IMR-90 (cell line): ENCODE measurements at regions not wholly inside any gene's neighbourhood (a gene's known extent, or its start where the extent isn't known, plus 50 kb on each side); places are given as distances from the start of the nearest gene placed in this dataset.

Source experiments
- ATAC-seq: fragments of 200-7000 bp; cut with Tn5 transposase; 2 replicates; pipeline ENCODE4 v1.9.1; 2020; ENCODE audit warnings: low read depth, mild to moderate bottlenecking, moderate library complexity
- BruUV-seq: library from RNA; stranded (reverse); fragments of 400-500 nt; replicated peaks from 2 replicates; lab custom pipeline; 2021; lab: Mats Ljungman, UMichigan
- CTCF ChIA-PET: fragments of 300-600 bp; formaldehyde crosslinking; extraction: SDS; loops from one replicate; lab custom pipeline; 2021; ENCODE audit warnings: antibody characterized with exemption; lab: Yijun Ruan, JAX
- POLR2A ChIA-PET: fragments of 300-600 bp; sonication (Branson Sonifier 250); formaldehyde crosslinking; loops from one replicate; lab custom pipeline; 2022; ENCODE audit warnings: antibody characterized with exemption; ENCODE audit not compliant: unreplicated experiment; lab: Charles Lee
- DNase-seq: peaks from one replicate; pipeline ENCODE4 v3.0.0; 2013
- H2AFZ ChIP-seq: replicated peaks from 2 replicates; pipeline ENCODE3; 2013; ENCODE audit warnings: low read length, mild to moderate bottlenecking; ENCODE audit not compliant: poor library complexity
- H2AK5ac ChIP-seq: 2 replicates; pipeline ENCODE4 v1.6.1; 2013; ENCODE audit warnings: low read depth, low read length, inconsistent platforms
- H2AK9ac ChIP-seq: replicated peaks from 2 replicates; pipeline ENCODE3; 2013; ENCODE audit warnings: mild to moderate bottlenecking, low read depth, low read length, moderate library complexity; ENCODE audit not compliant: poor library complexity
- H2BK120ac ChIP-seq: 2 replicates; pipeline ENCODE4 v1.6.1; 2013; ENCODE audit warnings: low read depth, low read length, inconsistent platforms
- H2BK15ac ChIP-seq: 3 replicates; pipeline ENCODE4 v1.6.1; 2013; ENCODE audit warnings: low read depth, low read length, inconsistent platforms
- H2BK20ac ChIP-seq: 2 replicates; pipeline ENCODE4 v1.6.1; 2013; ENCODE audit warnings: low read depth, mild to moderate bottlenecking, inconsistent platforms, low read length, moderate library complexity
- H2BK5ac ChIP-seq: 2 replicates; pipeline ENCODE4 v1.6.1; 2013; ENCODE audit warnings: mild to moderate bottlenecking, low read depth, low read length, inconsistent platforms; ENCODE audit not compliant: poor library complexity, severe bottlenecking
- H3K14ac ChIP-seq: replicated peaks from 2 replicates; pipeline ENCODE4 v1.6.1; 2013; ENCODE audit warnings: low read depth, low read length, inconsistent platforms
- H3K18ac ChIP-seq: 2 replicates; pipeline ENCODE4 v1.6.1; 2013; ENCODE audit warnings: low read depth, low read length, control low read depth
- H3K23ac ChIP-seq: 2 replicates; pipeline ENCODE4 v1.6.1; 2013; ENCODE audit warnings: low read depth, low read length, inconsistent platforms
- H3K27ac ChIP-seq: 2 replicates; pipeline ENCODE4 v1.5.1; 2013; ENCODE audit warnings: mild to moderate bottlenecking, control low read depth, low read length; ENCODE audit not compliant: insufficient read depth
- H3K27me3 ChIP-seq: 2 replicates; pipeline ENCODE4 v1.6.1; 2013; ENCODE audit warnings: low read length; ENCODE audit not compliant: control insufficient read depth, insufficient read depth
- H3K36me3 ChIP-seq: 2 replicates; pipeline ENCODE4 v1.6.1; 2013; ENCODE audit warnings: low read length, mixed read lengths; ENCODE audit not compliant: control insufficient read depth, insufficient read depth
- H3K4ac ChIP-seq: 2 replicates; pipeline ENCODE4 v1.6.1; 2013; ENCODE audit warnings: low read depth, low read length, inconsistent platforms
- H3K4me1 ChIP-seq: 2 replicates; pipeline ENCODE4 v1.6.1; 2013; ENCODE audit warnings: low read length, mixed read lengths; ENCODE audit not compliant: control insufficient read depth, insufficient read depth
- H3K4me2 ChIP-seq: 2 replicates; pipeline ENCODE4 v1.6.1; 2013; ENCODE audit warnings: low read depth, mild to moderate bottlenecking, control low read depth, low read length, moderate library complexity
- H3K4me3 ChIP-seq: 2 replicates; pipeline ENCODE4 v1.5.1; 2013; ENCODE audit warnings: low read depth, mild to moderate bottlenecking, control low read depth, low read length, moderate library complexity; ENCODE audit not compliant: insufficient read depth
- H3K56ac ChIP-seq: 2 replicates; pipeline ENCODE4 v1.6.1; 2013; ENCODE audit warnings: low read length, inconsistent platforms; ENCODE audit not compliant: insufficient read depth; ENCODE audit errors: extremely low read depth
- H3K79me1 ChIP-seq, 2 experiments: 2 replicates each; pipeline ENCODE4 v1.6.1; 2013; ENCODE audit warnings: low read length in 2 of 2, inconsistent platforms in 1 of 2, low read depth in 1 of 2
- H3K9ac ChIP-seq: 2 replicates; pipeline ENCODE4 v1.6.1; 2013; ENCODE audit warnings: low read depth, low read length, control low read depth
- H3K9me1 ChIP-seq: 2 replicates; pipeline ENCODE4 v1.6.1; 2013; ENCODE audit warnings: low read length, inconsistent platforms; ENCODE audit not compliant: insufficient read depth
- H3K9me3 ChIP-seq: 2 replicates; pipeline ENCODE4 v1.6.1; 2013; ENCODE audit warnings: low read length; ENCODE audit not compliant: control insufficient read depth, insufficient read depth
- H4K20me1 ChIP-seq: 2 replicates; pipeline ENCODE4 v1.6.1; 2013; ENCODE audit warnings: low read length, inconsistent platforms; ENCODE audit not compliant: insufficient read depth
- H4K5ac ChIP-seq: 2 replicates; pipeline ENCODE4 v1.6.1; 2013; ENCODE audit warnings: mild to moderate bottlenecking, low read depth, low read length, control low read depth
- H4K8ac ChIP-seq, 2 experiments: 2 replicates each; pipeline ENCODE4 v1.6.1; 2013; ENCODE audit warnings: low read depth in 2 of 2, low read length in 2 of 2, control low read depth in 1 of 2, inconsistent platforms in 1 of 2
- H4K91ac ChIP-seq: 2 replicates; pipeline ENCODE4 v1.6.1; 2013; ENCODE audit warnings: low read depth, low read length, inconsistent platforms; ENCODE audit not compliant: insufficient read depth
- MAZ ChIP-seq: IDR thresholded peaks from 2 replicates; pipeline ENCODE4 v1.6.1; 2012; ENCODE audit warnings: low read depth, mild to moderate bottlenecking, low read length, improper control_type of control experiment, moderate library complexity, borderline replicate concordance
- WGBS, 2 experiments: methylation state at CpG; one replicate each; pipeline versions ENCODE4 v1.1.5 to v1.1.7; 2013; ENCODE audit warnings: missing lambda C conversion rate in 2 of 2; ENCODE audit not compliant: insufficient read length in 1 of 2; ENCODE audit errors: extremely low coverage in 2 of 2; 5-methylcytosine and 5-hydroxymethylcytosine counted together
- dilution Hi-C: fragments of 300-500 bp; cut with HindIII; formaldehyde crosslinking; loops from one replicate; pipeline ENCODE4 v1.14.3; 2018; ENCODE audit warnings: low sequenced_read_pairs; ENCODE audit not compliant: unreplicated experiment
- in situ Hi-C: fragments of 300-500 bp; cut with MboI; formaldehyde crosslinking; loops from 3 replicates; pipeline ENCODE4 v1.14.3; 2019; ENCODE audit warnings: low sequenced_read_pairs, inconsistent platforms, mixed read lengths
- intact Hi-C: fragments of 100-400 bp; cut with micrococcal nuclease; formaldehyde crosslinking; loops from 2 replicates; pipeline ENCODE4 v1.10.0; 2022

DNA sequence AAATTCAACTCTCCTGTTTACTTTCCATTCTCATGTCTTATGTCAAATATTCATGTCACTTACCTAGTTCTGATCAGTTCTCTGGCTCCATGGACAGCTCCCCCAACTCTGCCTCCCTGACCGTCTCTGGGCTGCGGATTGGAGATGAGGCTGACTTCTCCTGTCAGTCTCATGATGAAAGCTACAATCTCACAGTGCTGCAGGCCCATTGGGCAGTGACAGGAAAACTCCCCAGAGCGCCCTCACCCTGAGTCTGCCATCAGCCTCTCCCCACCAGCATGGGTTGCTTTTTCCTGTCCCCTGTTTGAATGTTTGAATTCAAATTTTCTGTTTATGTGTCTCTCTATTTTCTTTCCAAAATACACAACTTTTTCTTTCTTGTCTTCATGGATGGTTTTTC is 63.8 kb upstream of the TOP3B start:
- in situ Hi-C loops (no loop called here), intact Hi-C loops (loop anchor here (2.0 kb wide), 1 partner anchor 34 kb away; no protein-coding TSS in a partner anchor), dilution Hi-C loops (no loop called here)
- ATAC-seq = no peak
- H3K79me1 ChIP-seq = no peaks in the 10 kb centered on the region
- H2AK9ac ChIP-seq = no peak overlapping the region
- POLR2A ChIA-PET = no interaction called here
- H2BK15ac ChIP-seq = no peak overlapping the region
- no TSS peak for BruUV-seq
- WGBS, 2 experiments = no CpG with 5 or more reads among the region's 3 CpGs
- no peak overlapping the region for H2BK5ac ChIP-seq
- H3K14ac ChIP-seq = no peak overlapping the region
- H3K23ac ChIP-seq = no peak overlapping the region; the same call in 1 of the 2 replicates
- no peaks in the 10 kb centered on the region for H3K9me3 ChIP-seq
- H4K20me1 ChIP-seq = no peaks in the 10 kb centered on the region
- H2BK20ac ChIP-seq = no peak overlapping the region
- no peak overlapping the region for H3K56ac ChIP-seq
- H3K27me3 ChIP-seq = peaks cover 21% of the 10 kb centered on the region
- H4K91ac ChIP-seq = no peak overlapping the region
- H3K27ac ChIP-seq = no peak overlapping the region
- CTCF ChIA-PET = no interaction called here
- no peak overlapping the region for H3K4me2 ChIP-seq
- no peak overlapping the region for H4K5ac ChIP-seq
- no peak overlapping the region for H3K18ac ChIP-seq
- no peak overlapping the region for H4K8ac ChIP-seq
- no peak overlapping the region for H3K4ac ChIP-seq
- no peak for DNase-seq
- no peaks in the 10 kb centered on the region for H3K9me1 ChIP-seq
- no peak overlapping the region for H2BK120ac ChIP-seq
- H3K4me3 ChIP-seq = no peak overlapping the region
- no peaks in the 10 kb centered on the region for H3K36me3 ChIP-seq
- no peak overlapping the region for H2AK5ac ChIP-seq
- no peak for TF ChIP-seq MAZ
- no peak overlapping the region for H2AFZ ChIP-seq
- H3K9ac ChIP-seq = no peak overlapping the region
- H3K4me1 ChIP-seq = peaks cover 3% of the 10 kb centered on the region
